ENCODE measurements at regions not wholly inside any gene's neighbourhood (a gene's known extent, or its start where the extent isn't known, plus 50 kb on each side); places are given as distances from the start of the nearest gene placed in this dataset.

- Mint-ChIP-seq H3K4me1 (ENCODE audit: insufficient read depth, unreplicated experiment) (peaks cover 7% of the 10 kb centered on the region), H3K27ac (ENCODE audit: low read depth, unreplicated experiment) (no peak overlapping the region), H3K4me3 (ENCODE audit: unreplicated experiment) (no peak overlapping the region), H3K27me3 (ENCODE audit: insufficient read depth, unreplicated experiment) (no peaks in the 10 kb centered on the region), H3K36me3 (ENCODE audit: insufficient read depth, unreplicated experiment) (no peaks in the 10 kb centered on the region), H3K9me3 (ENCODE audit: unreplicated experiment) (no peaks in the 10 kb centered on the region)
- TF ChIP-seq, protein P1, sequence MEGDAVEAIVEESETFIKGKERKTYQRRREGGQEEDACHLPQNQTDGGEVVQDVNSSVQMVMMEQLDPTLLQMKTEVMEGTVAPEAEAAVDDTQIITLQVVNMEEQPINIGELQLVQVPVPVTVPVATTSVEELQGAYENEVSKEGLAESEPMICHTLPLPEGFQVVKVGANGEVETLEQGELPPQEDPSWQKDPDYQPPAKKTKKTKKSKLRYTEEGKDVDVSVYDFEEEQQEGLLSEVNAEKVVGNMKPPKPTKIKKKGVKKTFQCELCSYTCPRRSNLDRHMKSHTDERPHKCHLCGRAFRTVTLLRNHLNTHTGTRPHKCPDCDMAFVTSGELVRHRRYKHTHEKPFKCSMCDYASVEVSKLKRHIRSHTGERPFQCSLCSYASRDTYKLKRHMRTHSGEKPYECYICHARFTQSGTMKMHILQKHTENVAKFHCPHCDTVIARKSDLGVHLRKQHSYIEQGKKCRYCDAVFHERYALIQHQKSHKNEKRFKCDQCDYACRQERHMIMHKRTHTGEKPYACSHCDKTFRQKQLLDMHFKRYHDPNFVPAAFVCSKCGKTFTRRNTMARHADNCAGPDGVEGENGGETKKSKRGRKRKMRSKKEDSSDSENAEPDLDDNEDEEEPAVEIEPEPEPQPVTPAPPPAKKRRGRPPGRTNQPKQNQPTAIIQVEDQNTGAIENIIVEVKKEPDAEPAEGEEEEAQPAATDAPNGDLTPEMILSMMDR (IDR thresholded peaks at IDR 0.05; ENCODE audit: unreplicated experiment): no peak
- ChIA-PET POLR2A (interaction anchor here (0.6 to 0.9 kb wide), 2 partner anchors 78 to 849 kb away, joined by 3 to 4 read pairs; no protein-coding TSS in a partner anchor), CTCF (interaction anchor here (0.6 to 1.9 kb wide), 3 partner anchors 9 to 20 kb away, joined by 3 to 8 read pairs (median 3); no protein-coding TSS in a partner anchor)
- no TSS peak for BruUV-seq (replicated peaks)
- intact Hi-C loops (cut with micrococcal nuclease): loop anchor here (10.0 kb wide), 1 partner anchor 155 kb away; no protein-coding TSS in a partner anchor
- no peak for DNase-seq (ENCODE audit: unreplicated experiment)
Measured at GRCh38 chr2:145909766-145910165, 1389.8 kb upstream of the ZEB2 start.

GRCh38 chr2:145909175-145909755 is 1389.3 kb upstream of the ZEB2 start:
- CTCF ChIA-PET: interaction anchor here (1.0 to 1.9 kb wide), 2 partner anchors 10 to 14 kb away, joined by 3 to 8 read pairs; no protein-coding TSS in a partner anchor
- no peaks in the 10 kb centered on the region for H3K9me3 Mint-ChIP-seq (ENCODE audit: unreplicated experiment)
- POLR2A ChIA-PET: interaction anchor here (0.6 to 0.9 kb wide), 2 partner anchors 79 to 850 kb away, joined by 3 to 4 read pairs; no protein-coding TSS in a partner anchor
- no peak overlapping the region for H3K27ac Mint-ChIP-seq (ENCODE audit: low read depth, unreplicated experiment)
- H3K4me1 Mint-ChIP-seq (ENCODE audit: insufficient read depth, unreplicated experiment): peaks cover 7% of the 10 kb centered on the region
- intact Hi-C loops (cut with micrococcal nuclease): no loop called here
- H3K27me3 Mint-ChIP-seq (ENCODE audit: insufficient read depth, unreplicated experiment): no peaks in the 10 kb centered on the region
- TF ChIP-seq, protein P1 (IDR thresholded peaks at IDR 0.05; ENCODE audit: unreplicated experiment): no peak
- H3K36me3 Mint-ChIP-seq (ENCODE audit: insufficient read depth, unreplicated experiment): no peaks in the 10 kb centered on the region
- no TSS peak for BruUV-seq (replicated peaks)
- no peak overlapping the region for H3K4me3 Mint-ChIP-seq (ENCODE audit: unreplicated experiment)
- peak; percentile 24 for DNase-seq (ENCODE audit: unreplicated experiment)

- TF ChIP-seq, protein P1 (IDR thresholded peaks at IDR 0.05; ENCODE audit: unreplicated experiment): no peak
- BruUV-seq (replicated peaks): no TSS peak
- Mint-ChIP-seq H3K4me1 (ENCODE audit: insufficient read depth, unreplicated experiment) (peaks cover 7% of the 10 kb centered on the region), H3K4me3 (ENCODE audit: unreplicated experiment) (no peak overlapping the region), H3K36me3 (ENCODE audit: insufficient read depth, unreplicated experiment) (no peaks in the 10 kb centered on the region), H3K9me3 (ENCODE audit: unreplicated experiment) (no peaks in the 10 kb centered on the region), H3K27ac (ENCODE audit: low read depth, unreplicated experiment) (peak overlapping the region; percentile 14), H3K27me3 (ENCODE audit: insufficient read depth, unreplicated experiment) (no peaks in the 10 kb centered on the region)
- POLR2A ChIA-PET: interaction anchor here (0.6 kb wide), 1 partner anchor 930 kb away, joined by 3 read pairs; no protein-coding TSS in a partner anchor
- intact Hi-C loops (cut with micrococcal nuclease): no loop called here
- CTCF ChIA-PET: no interaction called here
- DNase-seq (ENCODE audit: unreplicated experiment): peak; percentile 51
Measured at GRCh38 chr2:145906354-145906753, 1386.4 kb upstream of the ZEB2 start.

GRCh38 chr2:145905371-145905770 is 1385.5 kb upstream of the ZEB2 start:
- no peak for DNase-seq (ENCODE audit: unreplicated experiment)
- H3K36me3 Mint-ChIP-seq (ENCODE audit: insufficient read depth, unreplicated experiment): no peaks in the 10 kb centered on the region
- no peaks in the 10 kb centered on the region for H3K27me3 Mint-ChIP-seq (ENCODE audit: insufficient read depth, unreplicated experiment)
- CTCF ChIA-PET: no interaction called here
- no peak overlapping the region for H3K4me3 Mint-ChIP-seq (ENCODE audit: unreplicated experiment)
- no TSS peak for BruUV-seq (replicated peaks)
- POLR2A ChIA-PET: no interaction called here
- no peak overlapping the region for H3K27ac Mint-ChIP-seq (ENCODE audit: low read depth, unreplicated experiment)
- TF ChIP-seq, protein P1 (IDR thresholded peaks at IDR 0.05; ENCODE audit: unreplicated experiment): no peak
- intact Hi-C loops (cut with micrococcal nuclease): no loop called here
- peaks cover 7% of the 10 kb centered on the region for H3K4me1 Mint-ChIP-seq (ENCODE audit: insufficient read depth, unreplicated experiment)
- no peaks in the 10 kb centered on the region for H3K9me3 Mint-ChIP-seq (ENCODE audit: unreplicated experiment)

Data from MCF 10A (cell line).